ENCODE measurements at regions not wholly inside any gene's neighbourhood (a gene's known extent, or its start where the extent isn't known, plus 50 kb on each side); places are given as distances from the start of the nearest gene placed in this dataset.

DNA sequence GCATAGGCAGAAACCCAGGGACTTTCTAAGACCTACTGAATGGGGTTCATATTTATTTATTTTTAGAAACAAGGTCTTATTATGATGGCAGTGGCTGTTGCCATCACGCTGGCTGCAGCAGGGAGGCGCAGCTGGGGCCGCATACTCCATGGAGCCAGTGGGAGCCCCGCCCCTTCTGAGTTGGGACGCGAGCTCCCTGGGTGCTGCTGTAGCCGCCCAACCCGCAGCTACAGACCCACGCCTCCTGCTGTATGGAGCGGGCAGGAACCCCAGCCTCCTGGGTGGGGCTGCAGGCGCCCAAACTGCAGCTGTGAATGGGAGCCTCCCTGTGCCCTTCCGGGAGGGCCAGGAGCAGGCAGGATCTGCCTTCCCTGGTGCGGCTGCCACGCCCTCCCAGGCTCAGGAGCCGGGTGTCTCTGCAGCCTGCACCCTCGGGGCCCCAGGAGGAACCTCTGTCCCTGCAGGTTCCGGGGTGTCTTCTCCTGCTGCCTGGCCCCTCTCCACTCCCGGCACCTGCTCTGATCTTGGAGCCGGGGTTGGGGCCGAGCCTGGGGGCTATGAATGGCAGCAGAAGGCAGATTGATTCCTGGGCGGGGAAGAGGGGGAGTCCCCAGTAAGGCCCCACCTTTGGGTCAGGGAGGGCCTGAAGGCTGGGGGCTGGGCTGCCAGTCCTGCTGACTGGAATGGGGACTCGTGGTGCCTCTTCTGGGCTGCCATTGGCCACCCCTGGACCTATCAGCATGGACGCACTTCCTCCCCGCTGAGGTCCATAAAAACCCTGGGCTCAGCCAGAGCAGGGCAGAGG lies 66.5 kb upstream of the LRRN2 start:
- TF ChIP-seq, protein P1, sequence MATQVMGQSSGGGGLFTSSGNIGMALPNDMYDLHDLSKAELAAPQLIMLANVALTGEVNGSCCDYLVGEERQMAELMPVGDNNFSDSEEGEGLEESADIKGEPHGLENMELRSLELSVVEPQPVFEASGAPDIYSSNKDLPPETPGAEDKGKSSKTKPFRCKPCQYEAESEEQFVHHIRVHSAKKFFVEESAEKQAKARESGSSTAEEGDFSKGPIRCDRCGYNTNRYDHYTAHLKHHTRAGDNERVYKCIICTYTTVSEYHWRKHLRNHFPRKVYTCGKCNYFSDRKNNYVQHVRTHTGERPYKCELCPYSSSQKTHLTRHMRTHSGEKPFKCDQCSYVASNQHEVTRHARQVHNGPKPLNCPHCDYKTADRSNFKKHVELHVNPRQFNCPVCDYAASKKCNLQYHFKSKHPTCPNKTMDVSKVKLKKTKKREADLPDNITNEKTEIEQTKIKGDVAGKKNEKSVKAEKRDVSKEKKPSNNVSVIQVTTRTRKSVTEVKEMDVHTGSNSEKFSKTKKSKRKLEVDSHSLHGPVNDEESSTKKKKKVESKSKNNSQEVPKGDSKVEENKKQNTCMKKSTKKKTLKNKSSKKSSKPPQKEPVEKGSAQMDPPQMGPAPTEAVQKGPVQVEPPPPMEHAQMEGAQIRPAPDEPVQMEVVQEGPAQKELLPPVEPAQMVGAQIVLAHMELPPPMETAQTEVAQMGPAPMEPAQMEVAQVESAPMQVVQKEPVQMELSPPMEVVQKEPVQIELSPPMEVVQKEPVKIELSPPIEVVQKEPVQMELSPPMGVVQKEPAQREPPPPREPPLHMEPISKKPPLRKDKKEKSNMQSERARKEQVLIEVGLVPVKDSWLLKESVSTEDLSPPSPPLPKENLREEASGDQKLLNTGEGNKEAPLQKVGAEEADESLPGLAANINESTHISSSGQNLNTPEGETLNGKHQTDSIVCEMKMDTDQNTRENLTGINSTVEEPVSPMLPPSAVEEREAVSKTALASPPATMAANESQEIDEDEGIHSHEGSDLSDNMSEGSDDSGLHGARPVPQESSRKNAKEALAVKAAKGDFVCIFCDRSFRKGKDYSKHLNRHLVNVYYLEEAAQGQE (IDR thresholded peaks at IDR 0.05; ENCODE audit: borderline replicate concordance in 1 of 2, low read depth in 1 of 2, low read length in 2 of 2), result no peak
- TF ChIP-seq, protein P2, sequence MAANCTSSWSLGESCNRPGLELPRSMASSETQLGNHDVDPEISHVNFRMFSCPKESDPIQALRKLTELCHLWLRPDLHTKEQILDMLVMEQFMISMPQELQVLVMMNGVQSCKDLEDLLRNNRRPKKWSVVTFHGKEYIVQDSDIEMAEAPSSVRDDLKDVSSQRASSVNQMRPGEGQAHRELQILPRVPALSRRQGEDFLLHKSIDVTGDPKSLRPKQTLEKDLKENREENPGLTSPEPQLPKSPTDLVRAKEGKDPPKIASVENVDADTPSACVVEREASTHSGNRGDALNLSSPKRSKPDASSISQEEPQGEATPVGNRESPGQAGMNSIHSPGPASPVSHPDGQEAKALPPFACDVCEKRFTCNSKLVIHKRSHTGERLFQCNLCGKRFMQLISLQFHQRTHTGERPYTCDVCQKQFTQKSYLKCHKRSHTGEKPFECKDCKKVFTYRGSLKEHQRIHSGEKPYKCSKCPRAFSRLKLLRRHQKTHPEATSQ (CRISPR knock-in tag; IDR thresholded peaks at IDR 0.05; ENCODE audit: borderline replicate concordance), result no peak
- TF ChIP-seq SP140L (CRISPR knock-in tag; IDR thresholded peaks at IDR 0.05; ENCODE audit: borderline replicate concordance) (no peak), ESRRA (CRISPR knock-in tag; IDR thresholded peaks at IDR 0.05; ENCODE audit: low read depth) (no peak), ZNF331 (CRISPR knock-in tag; IDR thresholded peaks at IDR 0.05) (no peak), GABPA (IDR thresholded peaks at IDR 0.05; ENCODE audit: low read depth, low read length) (no peak), GABPA (CRISPR knock-in tag; IDR thresholded peaks at IDR 0.05; ENCODE audit: low read depth) (no peak), CEBPB (IDR thresholded peaks at IDR 0.05; ENCODE audit: borderline replicate concordance, low read depth, low read length) (no peak), CBFB (CRISPR knock-in tag; IDR thresholded peaks at IDR 0.05) (no peak), ZZZ3 (CRISPR knock-in tag; IDR thresholded peaks at IDR 0.05; ENCODE audit: borderline replicate concordance) (no peak)
- TF ChIP-seq, protein P3, sequence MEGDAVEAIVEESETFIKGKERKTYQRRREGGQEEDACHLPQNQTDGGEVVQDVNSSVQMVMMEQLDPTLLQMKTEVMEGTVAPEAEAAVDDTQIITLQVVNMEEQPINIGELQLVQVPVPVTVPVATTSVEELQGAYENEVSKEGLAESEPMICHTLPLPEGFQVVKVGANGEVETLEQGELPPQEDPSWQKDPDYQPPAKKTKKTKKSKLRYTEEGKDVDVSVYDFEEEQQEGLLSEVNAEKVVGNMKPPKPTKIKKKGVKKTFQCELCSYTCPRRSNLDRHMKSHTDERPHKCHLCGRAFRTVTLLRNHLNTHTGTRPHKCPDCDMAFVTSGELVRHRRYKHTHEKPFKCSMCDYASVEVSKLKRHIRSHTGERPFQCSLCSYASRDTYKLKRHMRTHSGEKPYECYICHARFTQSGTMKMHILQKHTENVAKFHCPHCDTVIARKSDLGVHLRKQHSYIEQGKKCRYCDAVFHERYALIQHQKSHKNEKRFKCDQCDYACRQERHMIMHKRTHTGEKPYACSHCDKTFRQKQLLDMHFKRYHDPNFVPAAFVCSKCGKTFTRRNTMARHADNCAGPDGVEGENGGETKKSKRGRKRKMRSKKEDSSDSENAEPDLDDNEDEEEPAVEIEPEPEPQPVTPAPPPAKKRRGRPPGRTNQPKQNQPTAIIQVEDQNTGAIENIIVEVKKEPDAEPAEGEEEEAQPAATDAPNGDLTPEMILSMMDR (CRISPR knock-in tag; IDR thresholded peaks at IDR 0.05), result peak; percentile 33; the same call in 1 of the 2 replicates
- TF ChIP-seq, protein P4, sequence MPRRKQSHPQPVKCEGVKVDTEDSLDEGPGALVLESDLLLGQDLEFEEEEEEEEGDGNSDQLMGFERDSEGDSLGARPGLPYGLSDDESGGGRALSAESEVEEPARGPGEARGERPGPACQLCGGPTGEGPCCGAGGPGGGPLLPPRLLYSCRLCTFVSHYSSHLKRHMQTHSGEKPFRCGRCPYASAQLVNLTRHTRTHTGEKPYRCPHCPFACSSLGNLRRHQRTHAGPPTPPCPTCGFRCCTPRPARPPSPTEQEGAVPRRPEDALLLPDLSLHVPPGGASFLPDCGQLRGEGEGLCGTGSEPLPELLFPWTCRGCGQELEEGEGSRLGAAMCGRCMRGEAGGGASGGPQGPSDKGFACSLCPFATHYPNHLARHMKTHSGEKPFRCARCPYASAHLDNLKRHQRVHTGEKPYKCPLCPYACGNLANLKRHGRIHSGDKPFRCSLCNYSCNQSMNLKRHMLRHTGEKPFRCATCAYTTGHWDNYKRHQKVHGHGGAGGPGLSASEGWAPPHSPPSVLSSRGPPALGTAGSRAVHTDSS (CRISPR knock-in tag; conservative IDR thresholded peaks at IDR 0.05), result no peak
